ENCODE measurements at regions not wholly inside any gene's neighbourhood (a gene's known extent, or its start where the extent isn't known, plus 50 kb on each side); places are given as distances from the start of the nearest gene placed in this dataset.
"Not testable (repeated sequence)": the region's sequence is repeated elsewhere in the genome, so short reads cannot be mapped to it uniquely, and the experiment has no call there.

- Histone ChIP-seq H3K9me3 (replicated peaks; ENCODE audit: low read length) (no peaks in the 10 kb centered on the region), H3K4me1 (ENCODE audit: control insufficient read depth, insufficient read depth, low read length) (peaks cover 3% of the 10 kb centered on the region), H3K4me3 (ENCODE audit: low read length) (no peak overlapping the region), H3K27me3 (ENCODE audit: control insufficient read depth, insufficient read depth, low read length) (no peaks in the 10 kb centered on the region), H3K36me3 (ENCODE audit: insufficient read depth, low read length) (no peaks in the 10 kb centered on the region), H3K9ac (ENCODE audit: low read depth, low read length) (no peak overlapping the region), H3K4me2 (ENCODE audit: low read length) (no peak overlapping the region)
Observed at GRCh38 chr6:8628063-8628462, 192.7 kb upstream of the SLC35B3 start.

GRCh38 chr6:8627085-8627861, 191.9 kb upstream of the SLC35B3 start:
- Histone ChIP-seq H3K4me1 (ENCODE audit: control insufficient read depth, insufficient read depth, low read length) (peaks cover 3% of the 10 kb centered on the region), H3K4me3 (ENCODE audit: low read length) (no peak overlapping the region), H3K36me3 (ENCODE audit: insufficient read depth, low read length) (no peaks in the 10 kb centered on the region), H3K27me3 (ENCODE audit: control insufficient read depth, insufficient read depth, low read length) (no peaks in the 10 kb centered on the region), H3K9me3 (replicated peaks; ENCODE audit: low read length) (no peaks in the 10 kb centered on the region), H3K9ac (ENCODE audit: low read depth, low read length) (no peak overlapping the region), H3K4me2 (ENCODE audit: low read length) (no peak overlapping the region)

- no peaks in the 10 kb centered on the region for H3K9me3 ChIP-seq (replicated peaks; ENCODE audit: low read length)
- no peaks in the 10 kb centered on the region for H3K27me3 ChIP-seq (ENCODE audit: control insufficient read depth, insufficient read depth, low read length)
- H3K4me3 ChIP-seq (ENCODE audit: low read length): no peak overlapping the region
- H3K36me3 ChIP-seq (ENCODE audit: insufficient read depth, low read length): no peaks in the 10 kb centered on the region
- no peak overlapping the region for H3K4me2 ChIP-seq (ENCODE audit: low read length)
- H3K9ac ChIP-seq (ENCODE audit: low read depth, low read length): no peak overlapping the region
- peaks cover 3% of the 10 kb centered on the region for H3K4me1 ChIP-seq (ENCODE audit: control insufficient read depth, insufficient read depth, low read length)
Observed at GRCh38 chr6:8624665-8625064, 189.3 kb upstream of the SLC35B3 start.

GRCh38 chr6:8623441-8623840, 188.1 kb upstream of the SLC35B3 start:
- H3K36me3 ChIP-seq (ENCODE audit: insufficient read depth, low read length): no peaks in the 10 kb centered on the region
- no peaks in the 10 kb centered on the region for H3K9me3 ChIP-seq (replicated peaks; ENCODE audit: low read length)
- H3K4me2 ChIP-seq (ENCODE audit: low read length): no peak overlapping the region
- no peak overlapping the region for H3K9ac ChIP-seq (ENCODE audit: low read depth, low read length)
- peaks cover 3% of the 10 kb centered on the region for H3K4me1 ChIP-seq (ENCODE audit: control insufficient read depth, insufficient read depth, low read length)
- no peaks in the 10 kb centered on the region for H3K27me3 ChIP-seq (ENCODE audit: control insufficient read depth, insufficient read depth, low read length)
- H3K4me3 ChIP-seq (ENCODE audit: low read length): no peak overlapping the region

- no peaks in the 10 kb centered on the region for H3K4me1 ChIP-seq (ENCODE audit: control insufficient read depth, insufficient read depth, low read length)
- no peak overlapping the region for H3K4me2 ChIP-seq (ENCODE audit: low read length)
- H3K36me3 ChIP-seq (ENCODE audit: insufficient read depth, low read length): no peaks in the 10 kb centered on the region
- H3K27me3 ChIP-seq (ENCODE audit: control insufficient read depth, insufficient read depth, low read length): no peaks in the 10 kb centered on the region
- no peak overlapping the region for H3K4me3 ChIP-seq (ENCODE audit: low read length)
- no peaks in the 10 kb centered on the region for H3K9me3 ChIP-seq (replicated peaks; ENCODE audit: low read length)
- no peak overlapping the region for H3K9ac ChIP-seq (ENCODE audit: low read depth, low read length)
Observed at GRCh38 chr6:8619853-8620252, 184.5 kb upstream of the SLC35B3 start.

GRCh38 chr6:8619408-8619807, 184.1 kb upstream of the SLC35B3 start:
- H3K4me3 ChIP-seq (ENCODE audit: low read length); H3K9ac ChIP-seq (ENCODE audit: low read depth, low read length); H3K4me1 ChIP-seq (ENCODE audit: control insufficient read depth, insufficient read depth, low read length); H3K36me3 ChIP-seq (ENCODE audit: insufficient read depth, low read length); H3K4me2 ChIP-seq (ENCODE audit: low read length); H3K9me3 ChIP-seq (replicated peaks; ENCODE audit: low read length); H3K27me3 ChIP-seq (ENCODE audit: control insufficient read depth, insufficient read depth, low read length): not testable (repeated sequence)

GRCh38 chr6:8608737-8609136, 173.4 kb upstream of the SLC35B3 start:
- Histone ChIP-seq H3K4me2 (ENCODE audit: low read length) (no peak overlapping the region), H3K9ac (ENCODE audit: low read depth, low read length) (no peak overlapping the region), H3K4me1 (ENCODE audit: control insufficient read depth, insufficient read depth, low read length) (no peaks in the 10 kb centered on the region), H3K36me3 (ENCODE audit: insufficient read depth, low read length) (no peaks in the 10 kb centered on the region), H3K4me3 (ENCODE audit: low read length) (no peak overlapping the region), H3K27me3 (ENCODE audit: control insufficient read depth, insufficient read depth, low read length) (no peaks in the 10 kb centered on the region), H3K9me3 (replicated peaks; ENCODE audit: low read length) (no peaks in the 10 kb centered on the region)

DNA sequence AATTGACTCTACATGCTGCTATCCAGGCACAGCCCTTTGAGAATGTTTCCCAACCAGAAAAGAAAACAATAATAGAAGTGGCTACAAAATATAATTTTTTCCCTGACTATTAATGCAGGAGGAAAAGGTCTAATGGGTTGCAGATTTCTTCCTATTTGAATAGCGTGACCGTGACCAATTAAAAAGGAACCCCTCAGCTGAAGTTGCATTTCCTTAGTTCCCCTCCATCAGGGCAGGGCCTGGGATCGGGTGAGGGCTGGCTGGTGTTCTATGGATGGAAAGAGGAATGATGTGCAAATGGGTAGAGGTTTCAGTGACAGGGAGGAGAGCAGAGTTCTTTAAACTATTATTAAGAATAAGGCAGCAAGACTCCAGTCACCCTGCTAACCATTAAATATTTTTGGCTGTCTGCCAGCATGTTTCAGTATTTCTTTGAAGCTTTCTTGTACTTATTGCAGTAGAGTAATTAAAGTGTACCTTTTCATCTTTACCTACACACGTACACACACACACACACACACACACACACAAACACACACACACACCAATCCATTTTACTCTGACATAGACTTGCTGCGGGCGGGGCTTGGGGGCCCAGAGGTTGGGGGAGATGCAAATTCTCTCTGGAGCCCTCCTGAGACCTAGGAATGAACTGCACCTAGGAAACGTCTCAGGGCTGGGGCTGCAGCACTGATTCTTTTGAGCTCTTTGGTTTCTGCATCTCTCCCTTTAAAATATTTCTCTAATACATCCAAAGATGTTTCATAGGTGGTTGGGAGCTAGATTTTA, 154.8 kb upstream of the SLC35B3 start:
- Histone ChIP-seq H3K4me1 (ENCODE audit: control insufficient read depth, insufficient read depth, low read length) (no peaks in the 10 kb centered on the region), H3K9me3 (replicated peaks; ENCODE audit: low read length) (no peaks in the 10 kb centered on the region), H3K27me3 (ENCODE audit: control insufficient read depth, insufficient read depth, low read length) (no peaks in the 10 kb centered on the region), H3K36me3 (ENCODE audit: insufficient read depth, low read length) (no peaks in the 10 kb centered on the region), H3K9ac (ENCODE audit: low read depth, low read length) (no peak overlapping the region), H3K4me2 (ENCODE audit: low read length) (no peak overlapping the region), H3K4me3 (ENCODE audit: low read length) (no peak overlapping the region)

GRCh38 chr6:8588176-8588575, 152.8 kb upstream of the SLC35B3 start:
- Histone ChIP-seq H3K36me3 (ENCODE audit: insufficient read depth, low read length) (no peaks in the 10 kb centered on the region), H3K4me1 (ENCODE audit: control insufficient read depth, insufficient read depth, low read length) (no peaks in the 10 kb centered on the region), H3K9me3 (replicated peaks; ENCODE audit: low read length) (no peaks in the 10 kb centered on the region), H3K4me2 (ENCODE audit: low read length) (no peak overlapping the region), H3K4me3 (ENCODE audit: low read length) (no peak overlapping the region), H3K9ac (ENCODE audit: low read depth, low read length) (no peak overlapping the region), H3K27me3 (ENCODE audit: control insufficient read depth, insufficient read depth, low read length) (no peaks in the 10 kb centered on the region)

GRCh38 chr6:8583291-8583690, 147.9 kb upstream of the SLC35B3 start:
- H3K4me1 ChIP-seq (ENCODE audit: control insufficient read depth, insufficient read depth, low read length): no peaks in the 10 kb centered on the region
- H3K9me3 ChIP-seq (replicated peaks; ENCODE audit: low read length): no peaks in the 10 kb centered on the region
- no peaks in the 10 kb centered on the region for H3K36me3 ChIP-seq (ENCODE audit: insufficient read depth, low read length)

DNA sequence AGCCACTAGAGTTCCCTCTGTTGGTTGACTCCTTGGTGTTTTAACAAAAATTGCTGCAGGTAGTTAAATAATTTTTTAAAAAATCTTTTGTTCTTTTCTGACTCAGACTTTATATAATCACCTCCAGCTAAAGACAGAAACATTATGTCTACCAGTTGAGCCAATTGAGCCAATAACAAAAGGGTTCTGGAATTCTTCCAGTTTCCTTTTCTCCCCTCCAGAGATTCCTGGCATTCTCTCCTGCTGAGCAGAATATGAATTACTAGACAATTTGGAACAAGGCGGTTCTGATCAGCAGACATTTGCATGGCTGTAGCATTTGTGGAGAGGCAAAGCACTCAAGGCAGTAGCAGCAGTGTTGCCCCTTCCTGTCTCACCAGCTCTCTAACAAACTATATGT, 144.0 kb upstream of the SLC35B3 start:
- H3K36me3 ChIP-seq (ENCODE audit: insufficient read depth, low read length): no peaks in the 10 kb centered on the region
- H3K27me3 ChIP-seq (ENCODE audit: control insufficient read depth, insufficient read depth, low read length): no peaks in the 10 kb centered on the region
- no peak overlapping the region for H3K4me2 ChIP-seq (ENCODE audit: low read length)
- H3K4me3 ChIP-seq (ENCODE audit: low read length): no peak overlapping the region
- no peaks in the 10 kb centered on the region for H3K4me1 ChIP-seq (ENCODE audit: control insufficient read depth, insufficient read depth, low read length)
- no peaks in the 10 kb centered on the region for H3K9me3 ChIP-seq (replicated peaks; ENCODE audit: low read length)
- H3K9ac ChIP-seq (ENCODE audit: low read depth, low read length): no peak overlapping the region

More at GRCh38 chr6:8583291-8583690, 147.9 kb upstream of the SLC35B3 start:
- H3K4me2 ChIP-seq (ENCODE audit: low read length): no peak overlapping the region
- H3K4me3 ChIP-seq (ENCODE audit: low read length): no peak overlapping the region
- no peaks in the 10 kb centered on the region for H3K27me3 ChIP-seq (ENCODE audit: control insufficient read depth, insufficient read depth, low read length)
- H3K9ac ChIP-seq (ENCODE audit: low read depth, low read length): no peak overlapping the region

DNA sequence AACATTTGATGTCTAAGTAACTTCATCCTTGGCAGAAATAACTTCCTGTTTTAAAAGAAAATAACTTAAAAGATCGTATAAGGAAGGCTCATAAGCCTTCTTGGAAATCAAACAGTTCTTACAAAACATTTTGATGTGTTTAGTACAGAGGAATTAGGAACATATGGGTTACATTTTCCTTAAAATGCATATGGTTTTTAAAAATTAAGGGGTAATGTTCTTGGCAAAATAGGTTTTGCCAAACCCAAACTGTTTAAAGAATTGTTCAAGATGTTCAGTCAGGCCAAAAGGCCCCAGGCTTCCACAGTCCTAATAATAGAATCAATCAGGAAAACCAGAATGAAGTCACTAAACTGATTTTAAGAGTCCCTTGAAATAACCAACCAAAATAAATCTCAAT, 142.7 kb upstream of the SLC35B3 start:
- no peaks in the 10 kb centered on the region for H3K9me3 ChIP-seq (replicated peaks; ENCODE audit: low read length)
- no peaks in the 10 kb centered on the region for H3K4me1 ChIP-seq (ENCODE audit: control insufficient read depth, insufficient read depth, low read length)
- H3K4me3 ChIP-seq (ENCODE audit: low read length): no peak overlapping the region
- no peak overlapping the region for H3K9ac ChIP-seq (ENCODE audit: low read depth, low read length)
- H3K27me3 ChIP-seq (ENCODE audit: control insufficient read depth, insufficient read depth, low read length): no peaks in the 10 kb centered on the region
- H3K36me3 ChIP-seq (ENCODE audit: insufficient read depth, low read length): no peaks in the 10 kb centered on the region
- no peak overlapping the region for H3K4me2 ChIP-seq (ENCODE audit: low read length)

All from skeletal muscle satellite cell (primary cell).